Ishikawa (cell line): ENCODE measurements at regions not wholly inside any gene's neighbourhood (a gene's known extent, or its start where the extent isn't known, plus 50 kb on each side); places are given as distances from the start of the nearest gene placed in this dataset.

ENCODE experiments used
- CEBPB ChIP-seq: IDR thresholded peaks from 2 replicates; pipeline ENCODE4 v1.6.1; 2012
- CREB1 ChIP-seq: IDR thresholded peaks from 2 replicates; pipeline ENCODE4 v1.6.1; 2012; ENCODE audit warnings: low read depth
- EGR1 ChIP-seq: IDR thresholded peaks from 2 replicates; pipeline ENCODE4 v1.6.1; 2012
- EP300 ChIP-seq: IDR thresholded peaks from 2 replicates; pipeline ENCODE4 v1.6.1; 2012; ENCODE audit warnings: borderline replicate concordance
- FOXM1 ChIP-seq: IDR thresholded peaks from 2 replicates; pipeline ENCODE4 v1.6.1; 2012; ENCODE audit warnings: low read depth, borderline replicate concordance
- MAX ChIP-seq: IDR thresholded peaks from 2 replicates; pipeline ENCODE4 v1.6.1; 2012
- NFIC ChIP-seq: IDR thresholded peaks from 2 replicates; pipeline ENCODE4 v1.6.1; 2012
- RAD21 ChIP-seq: IDR thresholded peaks from 2 replicates; pipeline ENCODE4 v1.6.1; 2012; ENCODE audit warnings: low read depth
- REST ChIP-seq: IDR thresholded peaks from 2 replicates; pipeline ENCODE4 v1.6.1; 2012; ENCODE audit warnings: low read depth, mild to moderate bottlenecking
- TAF1 ChIP-seq: IDR thresholded peaks from 2 replicates; pipeline ENCODE4 v1.6.1; 2012; ENCODE audit warnings: low read depth, mild to moderate bottlenecking
- TCF12 ChIP-seq: IDR thresholded peaks from 2 replicates; pipeline ENCODE4 v1.6.1; 2012; ENCODE audit warnings: low read depth
- TEAD4 ChIP-seq: IDR thresholded peaks from 2 replicates; pipeline ENCODE4 v1.6.1; 2012
- USF1 ChIP-seq: IDR thresholded peaks from 2 replicates; pipeline ENCODE4 v1.6.1; 2012
- YY1 ChIP-seq: IDR thresholded peaks from 2 replicates; pipeline ENCODE4 v1.6.1; 2012; ENCODE audit warnings: low read depth
- ZBTB7A ChIP-seq: IDR thresholded peaks from 2 replicates; pipeline ENCODE4 v1.6.1; 2012; ENCODE audit warnings: low read depth

- TF ChIP-seq TAF1 (no peak), ZBTB7A (no peak), TCF12 (no peak), CREB1 (no peak), CEBPB (no peak), MAX (no peak), REST (no peak), FOXM1 (no peak), YY1 (no peak), EGR1 (no peak), NFIC (no peak), RAD21 (no peak), EP300 (no peak), USF1 (no peak), TEAD4 (no peak)
These were observed 289.6 kb downstream of the FGF10 start for GRCh38 chr5:44099643-44100042.

- no peak for TF ChIP-seq TCF12
- TF ChIP-seq CREB1, result no peak
- TF ChIP-seq TAF1, result no peak
These were observed 299.6 kb downstream of the FGF10 start for GRCh38 chr5:44089424-44090144.

- no peak for TF ChIP-seq YY1
- no peak for TF ChIP-seq NFIC
- TF ChIP-seq USF1, result no peak
- no peak for TF ChIP-seq FOXM1
- no peak for TF ChIP-seq CREB1
- no peak for TF ChIP-seq ZBTB7A
- TF ChIP-seq MAX, result no peak
- TF ChIP-seq CEBPB, result no peak
- no peak for TF ChIP-seq TAF1
- no peak for TF ChIP-seq REST
- no peak for TF ChIP-seq TEAD4
- no peak for TF ChIP-seq RAD21
- no peak for TF ChIP-seq EP300
- TF ChIP-seq TCF12, result no peak
- no peak for TF ChIP-seq EGR1
These were observed 304.1 kb downstream of the FGF10 start for GRCh38 chr5:44085083-44085482.

- TF ChIP-seq USF1 (no peak), TCF12 (no peak), NFIC (no peak), CREB1 (no peak), ZBTB7A (no peak), RAD21 (no peak), FOXM1 (no peak), REST (no peak), YY1 (no peak), EP300 (no peak), TAF1 (no peak), TEAD4 (no peak)
These were observed 337.6 kb downstream of the FGF10 start for GRCh38 chr5:44051591-44051990.
